Fibroblast of peridontal ligament (primary cell): ENCODE measurements at regions not wholly inside any gene's neighbourhood (a gene's known extent, or its start where the extent isn't known, plus 50 kb on each side); places are given as distances from the start of the nearest gene placed in this dataset.
"Not testable (repeated sequence)": the region's sequence is repeated elsewhere in the genome, so short reads cannot be mapped to it uniquely, and the experiment has no call there.

ENCODE experiments used
- DNase-seq: peaks from one replicate; pipeline ENCODE4 v3.0.0-alpha.2; 2010; ENCODE audit errors: extremely low read depth

DNA sequence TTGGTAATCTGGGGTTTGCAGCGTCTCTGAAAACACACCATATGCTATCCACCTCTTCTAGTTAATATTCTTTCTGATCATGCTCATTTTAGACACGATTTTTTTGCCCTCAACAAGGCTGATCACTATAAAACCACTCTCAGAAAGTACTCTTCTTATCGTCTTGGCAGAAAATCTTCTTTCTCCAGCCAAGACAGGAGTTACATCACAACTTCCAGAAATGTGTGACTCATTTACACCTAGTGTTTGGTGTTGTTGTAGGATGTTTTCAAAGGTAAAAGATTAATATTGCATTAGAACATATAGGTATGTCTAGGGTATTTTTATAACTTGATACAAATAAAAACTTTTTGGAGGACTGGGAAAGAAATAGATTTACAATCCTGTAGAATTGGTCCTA lies 138.5 kb upstream of the NETO1 start:
- DNase-seq: no peak

DNA sequence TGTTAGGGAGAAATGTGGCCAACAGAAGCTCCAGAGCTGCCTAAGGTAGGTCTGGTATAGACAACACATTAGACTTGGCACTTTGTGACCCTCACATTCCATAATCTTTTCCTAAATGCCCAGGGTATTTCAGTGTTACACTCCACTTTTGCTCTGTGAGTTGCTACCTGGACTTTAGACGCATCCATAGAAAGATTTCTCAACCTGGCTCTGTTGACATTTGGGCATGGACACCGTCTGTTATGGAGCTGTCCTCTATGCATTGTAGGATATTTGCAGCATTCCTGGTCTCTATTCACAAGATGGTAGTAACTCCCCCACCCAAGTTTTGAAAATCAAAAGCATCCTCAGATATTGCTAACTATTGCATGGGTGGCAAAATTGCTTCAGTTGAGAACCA lies 136.5 kb upstream of the NETO1 start:
- DNase-seq: no peak

DNA sequence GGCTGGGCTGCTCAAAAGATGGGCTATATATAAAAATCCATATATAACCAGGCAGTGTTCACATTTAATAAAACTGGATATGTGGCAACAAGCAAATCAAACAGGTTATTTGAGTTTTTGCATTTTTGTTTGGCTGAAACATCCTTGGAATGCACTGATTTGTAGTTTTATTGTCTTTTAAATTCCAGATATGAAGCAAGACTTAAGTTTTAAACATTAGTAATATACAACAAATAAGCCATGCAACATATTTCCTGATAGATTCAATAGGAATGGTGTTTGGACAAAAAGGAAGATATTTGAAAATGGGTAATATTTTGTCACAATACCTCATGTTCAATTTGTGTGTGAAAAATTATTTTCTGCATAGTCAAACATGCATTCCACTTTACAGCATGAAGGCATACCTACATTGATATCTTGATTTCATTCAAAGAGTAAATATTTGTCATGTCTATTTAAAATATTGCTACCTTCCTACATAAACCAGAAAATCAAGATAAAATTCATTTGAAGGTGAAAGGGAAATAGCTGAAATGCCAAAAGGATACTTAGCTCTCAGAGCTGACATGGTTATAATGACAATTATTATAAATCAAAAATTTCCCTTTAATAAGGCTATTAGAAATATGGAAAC lies 132.3 kb upstream of the NETO1 start:
- DNase-seq: no peak

DNA sequence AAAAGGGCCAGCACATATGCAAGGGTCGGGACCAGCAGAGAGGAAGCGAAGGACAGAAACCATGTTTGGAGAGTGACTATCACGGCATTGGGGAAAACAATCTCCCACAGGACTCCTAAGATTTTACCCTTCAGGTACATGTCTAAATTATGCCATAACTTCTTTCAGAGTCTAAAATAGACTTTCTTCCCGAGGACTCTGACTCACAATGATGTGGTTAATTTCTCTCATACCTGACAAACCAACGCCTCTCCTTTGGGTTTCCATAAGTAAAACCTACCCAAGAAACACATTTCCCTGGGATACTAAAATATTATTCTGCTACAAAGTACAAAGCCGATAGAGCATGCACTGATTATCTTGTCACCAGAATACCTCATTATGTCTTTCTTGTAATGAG lies 127.8 kb upstream of the NETO1 start:
- DNase-seq: no peak

DNA sequence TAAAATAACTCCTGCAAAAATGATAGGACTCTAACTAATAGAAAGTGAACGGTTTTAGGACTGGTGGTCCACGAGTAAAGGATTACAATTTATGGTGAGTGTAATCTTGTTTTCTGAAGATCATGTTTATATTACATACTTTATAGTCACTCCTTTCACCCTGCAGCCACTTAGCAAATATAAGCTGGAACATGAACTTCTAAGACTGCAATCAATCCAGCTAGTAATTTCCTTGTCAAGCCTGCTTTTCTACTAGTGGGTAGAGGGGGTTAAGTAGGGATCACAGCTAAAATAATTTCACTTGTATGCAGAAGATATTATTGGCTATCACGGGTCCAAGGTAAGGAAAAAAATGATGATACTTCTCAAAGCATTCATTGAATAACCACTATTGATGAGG lies 125.5 kb upstream of the NETO1 start:
- DNase-seq: no peak

DNA sequence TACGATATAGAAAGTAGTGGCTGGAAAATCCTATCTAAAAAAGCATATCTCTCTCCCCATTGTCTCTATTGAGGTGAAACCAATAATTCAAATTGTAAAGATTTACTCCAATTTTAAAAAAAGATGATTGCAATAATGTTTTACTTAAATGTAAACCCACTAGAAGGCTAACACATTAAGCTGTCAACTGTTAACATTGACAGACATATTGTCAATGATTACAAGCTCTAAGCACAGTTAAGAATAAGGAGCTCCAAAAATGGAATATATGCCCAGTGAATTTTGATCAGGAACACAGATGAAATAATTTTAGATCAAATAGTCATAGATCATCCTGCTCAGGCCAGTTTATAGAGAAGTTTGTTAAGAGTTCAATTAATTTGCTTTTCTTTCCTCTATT lies 123.6 kb upstream of the NETO1 start:
- DNase-seq: no peak

DNA sequence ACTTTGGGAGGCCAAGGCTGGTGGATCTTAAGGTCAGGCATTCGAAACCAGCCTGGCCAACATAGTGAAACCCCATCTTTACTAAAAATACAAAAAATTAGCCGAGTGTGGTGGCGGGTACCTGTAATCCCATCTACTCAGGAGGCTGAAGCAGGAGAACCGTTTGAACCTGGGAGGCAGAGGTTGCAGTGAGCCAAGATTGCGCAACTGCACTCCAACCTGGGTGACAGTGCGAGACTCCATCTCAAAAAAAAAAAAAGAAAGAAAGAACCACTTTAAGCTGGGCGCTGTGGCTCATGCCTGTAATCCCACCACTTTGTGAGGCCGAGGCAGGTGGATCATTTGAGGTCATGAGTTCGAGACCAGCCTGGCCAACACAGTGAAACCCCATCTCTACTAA lies 119.8 kb upstream of the NETO1 start:
- not testable (repeated sequence) for DNase-seq

DNA sequence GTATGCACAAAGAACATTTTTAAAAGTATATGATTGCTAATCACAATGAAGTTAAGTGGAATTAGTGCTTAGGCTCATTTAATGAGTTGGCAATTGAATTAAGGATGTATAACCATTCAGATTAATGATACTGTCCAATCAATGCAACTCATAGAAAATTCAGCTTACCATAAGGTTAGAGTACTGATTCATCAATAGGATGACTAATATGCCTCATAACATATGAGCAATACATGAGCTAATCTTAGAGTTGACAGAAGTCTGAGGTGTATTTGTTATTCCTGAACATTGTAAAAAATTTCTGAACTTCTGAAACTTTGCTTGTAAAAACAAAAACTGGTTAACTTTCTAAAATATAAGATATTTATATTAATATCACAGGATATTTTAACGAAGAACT lies 118.3 kb upstream of the NETO1 start:
- DNase-seq: no peak

DNA sequence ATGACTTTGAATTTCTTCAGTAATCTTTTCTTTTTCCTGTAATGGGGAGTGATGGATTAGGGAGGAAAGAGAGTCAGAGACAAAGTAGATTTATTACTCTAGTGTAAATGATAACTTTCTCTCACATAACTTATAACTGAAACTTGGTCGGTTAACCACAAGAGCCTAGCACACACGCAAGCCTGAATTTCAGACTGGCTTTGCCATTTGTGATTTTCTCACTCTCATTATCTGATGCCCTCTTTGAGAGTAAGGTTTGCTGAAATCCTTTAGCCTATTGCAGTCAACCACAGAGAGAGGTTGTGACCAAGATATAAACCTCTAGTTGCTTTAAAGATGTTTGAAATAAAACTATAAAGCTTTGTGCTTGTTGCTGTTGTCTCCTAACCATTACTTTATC lies 117.9 kb upstream of the NETO1 start:
- DNase-seq: no peak

DNA sequence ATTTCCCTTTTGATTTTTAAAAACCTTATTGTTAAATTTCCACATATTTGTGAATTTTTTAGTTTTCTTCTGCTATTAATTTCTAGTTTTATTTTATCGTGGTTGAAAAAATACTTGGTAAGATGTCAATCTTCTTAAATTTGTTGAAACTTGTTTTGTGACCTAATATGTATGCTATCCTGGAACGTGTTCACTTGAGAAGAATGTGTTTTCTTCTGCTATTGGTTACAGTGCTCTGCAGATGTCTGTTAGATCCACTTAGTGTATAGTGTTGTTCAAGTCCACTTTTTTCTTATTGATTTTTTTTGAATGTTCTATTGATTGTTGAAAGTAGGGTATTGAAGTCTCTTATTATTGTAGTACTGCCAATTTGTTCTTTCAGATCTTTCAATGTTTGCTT lies 116.5 kb upstream of the NETO1 start:
- DNase-seq: no peak

DNA sequence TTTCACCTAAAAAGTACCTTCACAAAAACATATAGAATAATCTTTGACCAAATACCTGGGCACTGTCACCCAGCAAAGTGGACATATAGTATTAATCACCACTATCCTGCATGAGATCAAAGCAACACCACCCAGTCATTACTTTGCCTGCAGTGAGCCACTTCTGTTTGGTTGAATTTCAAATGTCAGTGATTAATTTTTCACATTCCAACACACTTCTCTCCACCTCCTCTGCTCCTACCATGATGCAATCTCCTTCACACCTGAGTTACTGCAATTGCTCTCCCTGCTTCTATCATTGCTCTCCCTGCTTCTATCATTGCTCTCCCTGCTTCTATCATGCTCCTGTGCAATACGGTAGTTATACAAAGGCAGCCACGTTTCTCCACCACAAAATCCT lies 106.1 kb upstream of the NETO1 start:
- no peak for DNase-seq

DNA sequence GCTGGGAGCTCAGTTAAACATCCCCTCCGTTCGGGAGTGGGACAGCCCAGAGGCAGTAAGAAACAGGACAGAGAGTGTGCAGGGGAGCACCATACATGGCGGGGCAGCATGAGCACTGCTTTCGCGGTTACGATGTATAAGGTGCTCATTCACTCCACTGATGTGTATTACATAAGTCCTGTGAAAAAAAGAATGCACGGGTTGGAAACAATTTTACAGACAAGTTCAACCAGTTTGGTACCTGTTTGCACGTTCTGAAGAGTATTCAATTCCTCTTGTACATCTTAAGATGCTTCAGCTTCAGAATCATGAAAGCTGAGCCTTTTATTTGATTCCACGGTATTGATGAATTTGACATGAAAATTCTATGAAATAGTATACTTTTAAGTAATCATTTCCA lies 97.8 kb upstream of the NETO1 start:
- DNase-seq: no peak

DNA sequence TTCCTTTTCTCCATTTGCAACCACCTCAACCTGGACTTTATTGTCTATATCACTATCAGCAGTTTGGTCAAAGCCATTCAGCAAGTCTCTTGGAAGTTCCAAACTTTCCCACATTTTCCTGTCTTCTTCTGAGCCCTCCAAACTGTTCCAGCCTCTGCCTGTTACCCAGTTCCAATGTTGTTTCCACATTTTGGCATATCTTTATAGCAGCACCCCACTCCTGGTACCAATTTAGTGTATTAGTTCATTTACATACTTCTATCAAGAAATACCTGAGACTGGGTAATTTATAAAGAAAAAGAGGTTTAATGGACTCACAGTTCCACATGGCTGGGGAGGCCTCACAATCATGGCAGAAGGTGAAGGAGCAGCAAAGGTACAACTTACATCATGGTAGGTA lies 90.4 kb upstream of the NETO1 start:
- not testable (repeated sequence) for DNase-seq

DNA sequence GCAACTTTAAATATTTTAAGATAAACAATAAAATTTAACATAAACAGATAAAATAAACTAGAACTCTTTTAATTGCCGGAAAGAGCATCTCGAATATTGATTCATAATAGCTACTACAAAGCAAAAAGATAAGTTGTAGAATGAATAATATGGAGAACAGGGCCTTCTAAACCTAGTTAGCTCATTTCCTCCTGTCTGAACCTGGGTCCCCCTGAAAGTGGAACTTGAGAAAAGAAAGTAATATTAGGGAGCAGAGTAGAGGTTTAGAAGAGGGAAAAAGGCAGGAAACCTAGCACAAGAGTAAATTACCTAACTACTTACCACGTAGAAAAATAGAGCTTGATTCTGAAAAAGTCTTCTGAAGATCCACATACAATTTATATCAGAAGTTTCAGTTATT lies 80.7 kb upstream of the NETO1 start:
- DNase-seq: no peak

DNA sequence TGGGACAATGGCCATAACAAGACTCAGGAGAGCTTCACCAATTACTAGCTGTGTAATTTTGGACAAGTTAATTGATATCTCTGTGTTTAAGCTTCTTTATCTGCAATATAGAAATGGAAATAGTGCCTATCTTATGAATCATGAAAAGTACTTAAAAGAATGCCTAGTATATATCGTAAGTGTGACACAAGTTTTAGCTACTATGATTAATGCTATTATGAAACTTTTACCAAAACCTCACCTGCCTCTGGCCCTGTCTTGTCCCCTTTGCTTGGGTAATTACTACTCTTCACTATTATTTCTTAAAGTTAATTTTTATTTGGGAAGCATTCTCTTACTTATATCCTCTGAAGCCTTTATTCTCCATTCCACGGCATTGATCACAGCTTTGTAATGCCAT lies 75.0 kb upstream of the NETO1 start:
- no peak for DNase-seq

DNA sequence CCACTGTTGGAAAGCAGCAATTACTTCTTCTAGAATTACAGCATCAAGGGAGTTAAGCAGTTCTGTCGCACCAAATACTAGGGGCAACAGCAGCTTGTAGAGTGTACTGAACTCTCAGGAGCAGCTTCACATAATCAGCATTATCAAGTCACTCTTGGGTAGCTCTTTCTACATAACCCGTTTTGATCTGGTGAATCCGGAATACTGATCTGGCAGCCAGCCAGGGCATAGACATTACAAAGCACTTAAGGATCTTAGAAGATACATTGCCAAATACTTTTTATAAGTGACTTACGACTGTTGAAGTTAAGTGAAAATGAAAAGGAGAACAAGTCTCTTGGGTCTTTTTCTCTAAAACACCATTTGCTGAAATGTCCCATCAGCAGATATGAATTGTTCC lies 73.2 kb upstream of the NETO1 start:
- no peak for DNase-seq

DNA sequence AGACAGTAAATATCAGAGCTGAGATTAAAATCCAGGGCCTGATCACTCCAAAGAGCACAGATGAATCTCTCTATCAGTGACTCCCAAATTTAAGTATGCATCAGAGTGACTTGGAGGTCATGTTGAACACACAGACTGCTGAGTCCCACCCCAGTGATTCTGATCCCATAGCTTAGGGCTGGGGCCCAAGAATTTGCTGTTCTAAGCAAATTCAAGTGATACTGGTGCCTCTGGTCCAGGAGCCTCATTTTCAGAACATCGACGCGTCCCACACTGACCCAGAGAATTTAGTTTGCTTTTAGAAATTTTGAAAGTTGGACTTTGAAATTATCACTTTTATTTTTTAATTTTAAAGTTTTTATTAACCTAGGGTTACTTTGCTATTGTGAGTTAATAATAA lies 72.7 kb upstream of the NETO1 start:
- DNase-seq: no peak

DNA sequence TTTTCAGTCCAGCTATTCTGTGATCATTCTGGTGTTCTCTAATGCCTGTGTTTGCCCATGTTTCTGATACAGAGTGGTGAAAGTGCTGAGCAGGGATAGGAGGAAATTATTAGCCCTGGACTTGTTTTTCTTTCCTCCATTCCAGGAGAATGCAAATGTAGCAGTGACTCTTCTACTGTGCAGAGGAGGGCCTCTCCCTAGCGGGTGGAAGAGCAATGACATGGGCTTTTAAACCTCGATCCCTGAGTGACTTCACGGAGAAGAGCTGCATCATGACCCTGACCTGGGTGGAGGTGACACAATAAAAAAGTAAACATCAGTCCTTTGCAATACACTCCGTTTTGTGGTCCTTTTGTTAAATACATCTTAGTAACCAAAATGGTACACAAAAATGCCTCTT lies 68.0 kb upstream of the NETO1 start:
- no peak for DNase-seq

DNA sequence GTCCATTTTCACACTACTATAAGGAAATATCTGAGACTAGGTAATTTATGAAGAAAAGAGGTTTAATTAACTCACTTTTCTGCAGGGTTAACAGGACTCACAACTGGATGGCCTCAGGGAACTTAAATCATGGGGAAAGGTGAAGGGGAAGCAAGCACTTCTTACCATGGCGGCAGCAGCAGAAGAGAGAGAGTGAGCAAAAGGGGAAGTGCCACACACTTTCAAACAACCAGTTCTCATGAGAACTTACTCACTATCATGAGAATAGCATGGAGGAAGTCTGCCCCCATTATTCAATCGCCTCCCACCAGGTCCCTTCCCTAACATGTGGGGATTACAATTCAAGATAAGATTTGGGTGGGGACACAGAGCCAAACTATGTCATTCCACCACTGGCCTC lies 55.1 kb upstream of the NETO1 start:
- no peak for DNase-seq
